K562 (cell line): ENCODE measurements at regions not wholly inside any gene's neighbourhood (a gene's known extent, or its start where the extent isn't known, plus 50 kb on each side); places are given as distances from the start of the nearest gene placed in this dataset.
A peak's percentile ranks its signal among the peaks of the same experiment; 100 is the strongest.

Experiments
- CTBP1 ChIP-seq: fragments of 450-650 bp; IDR thresholded peaks from 2 replicates; pipeline ENCODE4 v1.6.1; 2016; ENCODE audit warnings: borderline replicate concordance
- CTCF ChIP-seq, 3 experiments: IDR thresholded peaks in 2 of 3; conservative IDR thresholded peaks in 1 of 3; 2 replicates each; pipeline ENCODE4 v1.5.1; 2011 to 2012; ENCODE audit warnings: low read length in 3 of 3, mild to moderate bottlenecking in 3 of 3, control low read depth in 2 of 3, improper control_type of control experiment in 1 of 3, inconsistent platforms in 1 of 3, low read depth in 1 of 3, mixed read lengths in 1 of 3, moderate library complexity in 1 of 3; ENCODE audit not compliant: insufficient read depth in 2 of 3
- DPF2 ChIP-seq: fragments of 450-650 bp; IDR thresholded peaks from 2 replicates; pipeline ENCODE4 v1.6.1; 2016
- MAZ ChIP-seq, 2 experiments: fragments of 450-650 bp in 1 of 2; sonication (generic) in 1 of 2; formaldehyde crosslinking; IDR thresholded peaks in 1 of 2; conservative IDR thresholded peaks in 1 of 2; 2 replicates each; pipeline versions ENCODE4 v1.4.0 to v1.5.0; 2020; ENCODE audit warnings: mild to moderate bottlenecking in 1 of 2, missing genetic modification reagents in 1 of 2
- RFX1 ChIP-seq: fragments of 450-650 bp; IDR thresholded peaks from 2 replicates; pipeline ENCODE4 v1.6.1; 2016; ENCODE audit warnings: mild to moderate bottlenecking, moderate library complexity
- SRSF3 ChIP-seq: fragments of 200-400 bp; formaldehyde crosslinking; IDR thresholded peaks from 2 replicates; pipeline ENCODE4 v1.6.1; 2016; ENCODE audit warnings: mild to moderate bottlenecking, low read length, moderate library complexity; ENCODE audit not compliant: insufficient read depth
- SRSF9 ChIP-seq: fragments of 200-400 bp; formaldehyde crosslinking; IDR thresholded peaks from 2 replicates; pipeline ENCODE4 v1.6.1; 2017; ENCODE audit warnings: low read depth, low read length, borderline replicate concordance
- ZBTB8A ChIP-seq: fragments of 450-650 bp; IDR thresholded peaks from 2 replicates; pipeline ENCODE4 v1.6.1; 2018; ENCODE audit warnings: mild to moderate bottlenecking, moderate library complexity; ENCODE audit not compliant: partially characterized antibody
- ZNF551 ChIP-seq: fragments of 250-450 bp; sonication (Bioruptor Pico); IDR thresholded peaks from 2 replicates; pipeline ENCODE4 v1.5.0; 2021; ENCODE audit warnings: mild to moderate bottlenecking, moderate library complexity
- ZNF592 ChIP-seq: fragments of 450-650 bp; IDR thresholded peaks from 2 replicates; pipeline ENCODE4 v1.6.1; 2017; ENCODE audit warnings: antibody characterized with exemption, mild to moderate bottlenecking
- TF ChIP-seq, protein P1 (sequence below): fragments of 450-650 bp; IDR thresholded peaks from 2 replicates; pipeline ENCODE4 v1.6.1; 2018; ENCODE audit warnings: mild to moderate bottlenecking, low read depth; ENCODE audit not compliant: partially characterized antibody
- TF ChIP-seq, protein P2 (sequence below): fragments of 250-450 bp; sonication (Bioruptor Pico); IDR thresholded peaks from 2 replicates; pipeline ENCODE4 v1.9.0; 2021; ENCODE audit warnings: mild to moderate bottlenecking, inconsistent platforms
- TF ChIP-seq, protein P3 (sequence below): fragments of 250-450 bp; sonication (Bioruptor Pico); IDR thresholded peaks from 2 replicates; pipeline ENCODE4 v1.5.0; 2021; ENCODE audit warnings: mild to moderate bottlenecking, borderline replicate concordance

DNA sequence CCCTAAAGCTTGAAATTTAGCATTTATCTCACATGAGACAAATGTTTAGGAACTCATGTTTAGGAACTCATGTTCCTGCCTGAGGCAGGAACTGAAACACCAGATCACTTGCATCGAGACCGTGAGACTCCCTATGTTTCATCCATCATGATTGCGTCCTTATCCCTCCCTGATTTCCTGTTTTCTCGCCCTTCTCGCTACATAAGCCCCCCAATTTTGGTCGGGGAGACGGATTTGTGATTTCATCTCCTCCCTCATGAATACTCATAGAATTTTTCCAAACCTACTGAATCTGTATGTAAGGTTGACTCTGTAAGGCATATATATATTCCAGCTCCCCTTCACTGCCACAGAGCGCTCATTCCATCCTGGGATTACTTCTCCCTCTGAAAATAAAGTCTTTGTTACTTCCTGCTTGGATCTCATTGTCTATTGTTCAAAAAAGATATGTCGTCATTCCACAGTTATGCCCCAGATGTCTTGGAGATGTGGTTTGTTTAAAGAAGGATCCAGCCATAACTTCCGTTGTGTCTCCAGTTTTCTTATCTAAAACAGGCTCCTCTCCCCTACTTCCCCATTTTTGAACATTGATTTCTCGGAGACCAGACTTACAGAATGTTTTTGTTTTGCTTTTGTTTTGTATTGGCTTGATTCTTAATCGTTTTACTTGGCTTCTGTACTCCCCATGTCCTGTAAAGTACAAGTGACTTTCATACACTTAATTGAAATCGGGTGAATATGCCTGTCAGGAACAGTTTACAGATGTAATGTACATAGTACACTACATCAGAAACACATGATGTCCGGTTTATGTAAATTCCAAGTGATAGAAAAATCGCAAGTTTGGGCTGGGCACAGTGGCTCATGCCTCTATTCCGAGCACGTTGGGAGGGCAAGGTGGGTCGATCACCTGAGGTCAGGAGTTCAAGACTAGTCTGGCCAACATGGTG lies 118.7 kb downstream of the HFE start (continued):
- TF ChIP-seq, protein P1, sequence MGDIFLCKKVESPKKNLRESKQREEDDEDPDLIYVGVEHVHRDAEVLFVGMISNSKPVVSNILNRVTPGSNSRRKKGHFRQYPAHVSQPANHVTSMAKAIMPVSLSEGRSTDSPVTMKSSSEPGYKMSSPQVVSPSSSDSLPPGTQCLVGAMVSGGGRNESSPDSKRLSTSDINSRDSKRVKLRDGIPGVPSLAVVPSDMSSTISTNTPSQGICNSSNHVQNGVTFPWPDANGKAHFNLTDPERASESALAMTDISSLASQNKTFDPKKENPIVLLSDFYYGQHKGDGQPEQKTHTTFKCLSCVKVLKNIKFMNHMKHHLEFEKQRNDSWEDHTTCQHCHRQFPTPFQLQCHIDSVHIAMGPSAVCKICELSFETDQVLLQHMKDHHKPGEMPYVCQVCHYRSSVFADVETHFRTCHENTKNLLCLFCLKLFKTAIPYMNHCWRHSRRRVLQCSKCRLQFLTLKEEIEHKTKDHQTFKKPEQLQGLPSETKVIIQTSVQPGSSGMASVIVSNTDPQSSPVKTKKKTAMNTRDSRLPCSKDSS, result no peak
- TF ChIP-seq SRSF9, result no peak
- peak; percentile 89 for TF ChIP-seq DPF2
- TF ChIP-seq ZBTB8A, result peak; percentile 22
- TF ChIP-seq ZNF551 (CRISPR knock-in tag), result 0 out of 2 replicates have a peak, but pooled peaks have one; percentile 7
- TF ChIP-seq, protein P2, sequence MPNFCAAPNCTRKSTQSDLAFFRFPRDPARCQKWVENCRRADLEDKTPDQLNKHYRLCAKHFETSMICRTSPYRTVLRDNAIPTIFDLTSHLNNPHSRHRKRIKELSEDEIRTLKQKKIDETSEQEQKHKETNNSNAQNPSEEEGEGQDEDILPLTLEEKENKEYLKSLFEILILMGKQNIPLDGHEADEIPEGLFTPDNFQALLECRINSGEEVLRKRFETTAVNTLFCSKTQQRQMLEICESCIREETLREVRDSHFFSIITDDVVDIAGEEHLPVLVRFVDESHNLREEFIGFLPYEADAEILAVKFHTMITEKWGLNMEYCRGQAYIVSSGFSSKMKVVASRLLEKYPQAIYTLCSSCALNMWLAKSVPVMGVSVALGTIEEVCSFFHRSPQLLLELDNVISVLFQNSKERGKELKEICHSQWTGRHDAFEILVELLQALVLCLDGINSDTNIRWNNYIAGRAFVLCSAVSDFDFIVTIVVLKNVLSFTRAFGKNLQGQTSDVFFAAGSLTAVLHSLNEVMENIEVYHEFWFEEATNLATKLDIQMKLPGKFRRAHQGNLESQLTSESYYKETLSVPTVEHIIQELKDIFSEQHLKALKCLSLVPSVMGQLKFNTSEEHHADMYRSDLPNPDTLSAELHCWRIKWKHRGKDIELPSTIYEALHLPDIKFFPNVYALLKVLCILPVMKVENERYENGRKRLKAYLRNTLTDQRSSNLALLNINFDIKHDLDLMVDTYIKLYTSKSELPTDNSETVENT (CRISPR knock-in tag), result no peak
- TF ChIP-seq CTBP1, result no peak
- TF ChIP-seq SRSF3, result no peak
- TF ChIP-seq CTCF (IDR thresholded peaks at IDR 0.05 in 2 of 3, conservative IDR thresholded peaks at IDR 0.05 in 1 of 3; ENCODE audit: insufficient read depth in 2 of 3, low read depth in 1 of 3, low read length in 3 of 3), result no peak
- TF ChIP-seq ZNF592, result peak; percentile 30; the same call in 1 of the 2 replicates
- TF ChIP-seq MAZ (CRISPR knock-in tag; conservative IDR thresholded peaks at IDR 0.05 in 1 of 2, IDR thresholded peaks at IDR 0.05 in 1 of 2), result peak in 1 of 2 experiments; percentile 26; a peak in 2 of 4 replicates
- TF ChIP-seq, protein P3, sequence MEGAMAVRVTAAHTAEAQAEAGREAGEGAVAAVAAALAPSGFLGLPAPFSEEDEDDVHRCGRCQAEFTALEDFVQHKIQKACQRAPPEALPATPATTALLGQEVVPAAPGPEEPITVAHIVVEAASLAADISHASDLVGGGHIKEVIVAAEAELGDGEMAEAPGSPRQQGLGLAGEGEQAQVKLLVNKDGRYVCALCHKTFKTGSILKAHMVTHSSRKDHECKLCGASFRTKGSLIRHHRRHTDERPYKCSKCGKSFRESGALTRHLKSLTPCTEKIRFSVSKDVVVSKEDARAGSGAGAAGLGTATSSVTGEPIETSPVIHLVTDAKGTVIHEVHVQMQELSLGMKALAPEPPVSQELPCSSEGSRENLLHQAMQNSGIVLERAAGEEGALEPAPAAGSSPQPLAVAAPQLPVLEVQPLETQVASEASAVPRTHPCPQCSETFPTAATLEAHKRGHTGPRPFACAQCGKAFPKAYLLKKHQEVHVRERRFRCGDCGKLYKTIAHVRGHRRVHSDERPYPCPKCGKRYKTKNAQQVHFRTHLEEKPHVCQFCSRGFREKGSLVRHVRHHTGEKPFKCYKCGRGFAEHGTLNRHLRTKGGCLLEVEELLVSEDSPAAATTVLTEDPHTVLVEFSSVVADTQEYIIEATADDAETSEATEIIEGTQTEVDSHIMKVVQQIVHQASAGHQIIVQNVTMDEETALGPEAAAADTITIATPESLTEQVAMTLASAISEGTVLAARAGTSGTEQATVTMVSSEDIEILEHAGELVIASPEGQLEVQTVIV (CRISPR knock-in tag), result no peak
- peak; percentile 24; the same call in 1 of the 2 replicates for TF ChIP-seq RFX1
